Activated T-helper 2 cell treated with anti-CD3 and anti-CD28 coated beads, Interferon-gamma antibody, Interleukin-2, Interleukin-4, amounts not matched to agents 10 μg/mL and 5 μg/mL and 100 μg/mL, durations not matched to agents 14 hours and 24 hours and 36 hours (primary cell): ENCODE measurements at regions not wholly inside any gene's neighbourhood (a gene's known extent, or its start where the extent isn't known, plus 50 kb on each side); places are given as distances from the start of the nearest gene placed in this dataset.

ENCODE experiments used
- DNase-seq: peaks from one replicate; pipeline ENCODE4 v3.0.0; 2021; ENCODE audit warnings: low spot score
- H3K27ac Mint-ChIP-seq: one replicate; pipeline ENCODE4 v1.8.0; 2021; ENCODE audit warnings: mixed read lengths
- H3K27me3 Mint-ChIP-seq: one replicate; pipeline ENCODE4 v1.8.0; 2021; ENCODE audit warnings: low read depth, mixed read lengths
- H3K36me3 Mint-ChIP-seq: one replicate; pipeline ENCODE4 v1.8.0; 2021; ENCODE audit warnings: low read depth, mixed read lengths
- H3K4me1 Mint-ChIP-seq: one replicate; pipeline ENCODE4 v1.8.0; 2021; ENCODE audit warnings: low read depth, mixed read lengths
- H3K4me3 Mint-ChIP-seq: one replicate; pipeline ENCODE4 v1.8.0; 2021; ENCODE audit warnings: low read depth, mild to moderate bottlenecking, moderate library complexity, mixed read lengths
- H3K9me3 Mint-ChIP-seq: one replicate; pipeline ENCODE4 v1.8.0; 2021; ENCODE audit warnings: mixed read lengths
- intact Hi-C: fragments of 100-400 bp; cut with micrococcal nuclease; formaldehyde crosslinking; loops from one replicate; pipeline ENCODE4 v1.15.1; 2023

DNA sequence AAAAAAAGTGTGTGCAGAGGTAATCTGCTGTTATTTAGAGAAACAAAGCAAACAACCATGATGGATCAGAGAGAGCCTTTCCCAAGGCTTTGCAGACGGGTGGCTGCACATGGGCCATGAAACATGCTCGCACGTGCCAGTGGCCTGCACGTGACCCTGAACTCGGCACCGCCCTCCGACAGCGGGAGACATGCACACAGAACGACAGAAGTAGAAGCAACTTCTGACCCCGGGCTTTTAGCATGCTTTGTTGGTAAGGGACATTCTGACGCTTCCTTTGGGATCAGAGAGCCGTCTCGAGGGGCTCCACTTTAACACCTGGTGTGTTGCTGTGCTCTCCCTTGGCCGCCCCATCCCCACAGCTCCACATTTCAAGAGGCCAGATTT is 112.5 kb downstream of the KCNF1 start:
- no peak overlapping the region for H3K4me3 Mint-ChIP-seq
- intact Hi-C loops, result no loop called here
- H3K27me3 Mint-ChIP-seq, result no peaks in the 10 kb centered on the region

GRCh38 chr2:11024687-11025086 is 113.0 kb downstream of the KCNF1 start:
- H3K4me3 Mint-ChIP-seq, result no peak overlapping the region
- H3K27me3 Mint-ChIP-seq, result no peaks in the 10 kb centered on the region
- H3K36me3 Mint-ChIP-seq, result no peaks in the 10 kb centered on the region
- no peaks in the 10 kb centered on the region for H3K9me3 Mint-ChIP-seq
- DNase-seq, result no peak
- no peak overlapping the region for H3K27ac Mint-ChIP-seq
- intact Hi-C loops, result no loop called here
- H3K4me1 Mint-ChIP-seq, result no peaks in the 10 kb centered on the region

More for the DNA sequence above, 112.5 kb downstream of the KCNF1 start:
- Mint-ChIP-seq H3K27ac (no peak overlapping the region), H3K36me3 (no peaks in the 10 kb centered on the region), H3K9me3 (no peaks in the 10 kb centered on the region), H3K4me1 (no peaks in the 10 kb centered on the region)
- no peak for DNase-seq

- Mint-ChIP-seq H3K9me3 (no peaks in the 10 kb centered on the region), H3K36me3 (no peaks in the 10 kb centered on the region), H3K4me1 (no peaks in the 10 kb centered on the region), H3K4me3 (no peak overlapping the region), H3K27ac (no peak overlapping the region), H3K27me3 (peaks cover 2% of the 10 kb centered on the region)
- intact Hi-C loops, result no loop called here
- DNase-seq, result no peak
Observed at GRCh38 chr2:11026286-11026921, 114.7 kb downstream of the KCNF1 start.

GRCh38 chr2:11027195-11027594 is 115.5 kb downstream of the KCNF1 start:
- H3K4me1 Mint-ChIP-seq, result no peaks in the 10 kb centered on the region
- H3K4me3 Mint-ChIP-seq, result no peak overlapping the region
- H3K36me3 Mint-ChIP-seq, result no peaks in the 10 kb centered on the region
- intact Hi-C loops, result no loop called here
- no peak overlapping the region for H3K27ac Mint-ChIP-seq
- DNase-seq, result no peak
- H3K27me3 Mint-ChIP-seq, result peaks cover 2% of the 10 kb centered on the region
- no peaks in the 10 kb centered on the region for H3K9me3 Mint-ChIP-seq

- Mint-ChIP-seq H3K27me3 (peaks cover 5% of the 10 kb centered on the region), H3K9me3 (no peaks in the 10 kb centered on the region), H3K4me3 (no peak overlapping the region), H3K27ac (no peak overlapping the region), H3K4me1 (no peaks in the 10 kb centered on the region), H3K36me3 (no peaks in the 10 kb centered on the region)
- DNase-seq, result no peak
- intact Hi-C loops, result no loop called here
Observed at GRCh38 chr2:11028407-11028916, 116.7 kb downstream of the KCNF1 start.

GRCh38 chr2:11029136-11029535 is 117.4 kb downstream of the KCNF1 start:
- Mint-ChIP-seq H3K36me3 (no peaks in the 10 kb centered on the region), H3K27ac (no peak overlapping the region), H3K27me3 (peaks cover 5% of the 10 kb centered on the region), H3K4me1 (no peaks in the 10 kb centered on the region), H3K4me3 (no peak overlapping the region), H3K9me3 (no peaks in the 10 kb centered on the region)
- DNase-seq, result no peak
- intact Hi-C loops, result no loop called here

DNA sequence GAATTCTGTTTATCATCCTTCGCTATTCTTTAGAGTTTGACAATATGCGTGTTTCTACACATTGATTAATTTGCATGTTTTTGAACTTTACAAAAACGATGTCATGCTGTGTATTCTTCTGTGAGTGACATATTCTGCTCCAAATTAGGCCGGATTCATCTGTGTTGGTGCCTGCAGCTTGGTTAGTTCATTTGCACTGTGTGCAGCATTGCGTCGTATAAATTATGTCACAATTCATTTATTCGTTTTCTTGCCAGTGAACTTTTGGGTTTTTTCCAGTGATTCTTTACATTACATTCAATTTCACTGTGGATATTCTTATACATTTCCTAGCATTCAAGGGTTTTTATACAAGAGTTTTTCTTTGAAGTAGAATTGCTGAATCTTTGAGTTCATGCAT is 118.3 kb downstream of the KCNF1 start:
- intact Hi-C loops, result no loop called here
- no peaks in the 10 kb centered on the region for H3K36me3 Mint-ChIP-seq
- DNase-seq, result no peak
- H3K4me1 Mint-ChIP-seq, result no peaks in the 10 kb centered on the region
- peaks cover 5% of the 10 kb centered on the region for H3K27me3 Mint-ChIP-seq
- no peak overlapping the region for H3K4me3 Mint-ChIP-seq
- H3K27ac Mint-ChIP-seq, result no peak overlapping the region
- H3K9me3 Mint-ChIP-seq, result no peaks in the 10 kb centered on the region

DNA sequence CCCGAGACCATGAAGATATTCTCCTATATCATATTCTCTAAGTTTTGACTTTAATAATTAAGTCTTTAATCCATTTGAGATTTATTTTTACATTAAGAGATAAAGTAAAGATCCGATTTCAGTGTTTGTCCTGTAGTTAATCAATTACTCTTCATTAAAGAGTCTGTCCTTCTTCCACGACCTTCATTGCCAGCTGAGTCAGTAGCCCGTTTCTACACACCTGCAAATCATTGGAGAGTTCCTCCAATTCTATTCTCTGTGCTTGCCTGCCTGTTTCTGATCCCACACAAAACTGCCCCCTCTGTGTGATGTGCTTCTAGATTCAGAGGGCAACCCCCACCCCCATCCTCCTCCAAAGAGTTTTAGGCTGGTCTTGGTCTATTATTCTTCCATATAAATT is 119.2 kb downstream of the KCNF1 start:
- H3K36me3 Mint-ChIP-seq, result no peaks in the 10 kb centered on the region
- no peaks in the 10 kb centered on the region for H3K9me3 Mint-ChIP-seq
- no peak for DNase-seq
- H3K4me3 Mint-ChIP-seq, result no peak overlapping the region
- H3K4me1 Mint-ChIP-seq, result no peaks in the 10 kb centered on the region
- peaks cover 5% of the 10 kb centered on the region for H3K27me3 Mint-ChIP-seq
- H3K27ac Mint-ChIP-seq, result no peak overlapping the region
- intact Hi-C loops, result no loop called here

DNA sequence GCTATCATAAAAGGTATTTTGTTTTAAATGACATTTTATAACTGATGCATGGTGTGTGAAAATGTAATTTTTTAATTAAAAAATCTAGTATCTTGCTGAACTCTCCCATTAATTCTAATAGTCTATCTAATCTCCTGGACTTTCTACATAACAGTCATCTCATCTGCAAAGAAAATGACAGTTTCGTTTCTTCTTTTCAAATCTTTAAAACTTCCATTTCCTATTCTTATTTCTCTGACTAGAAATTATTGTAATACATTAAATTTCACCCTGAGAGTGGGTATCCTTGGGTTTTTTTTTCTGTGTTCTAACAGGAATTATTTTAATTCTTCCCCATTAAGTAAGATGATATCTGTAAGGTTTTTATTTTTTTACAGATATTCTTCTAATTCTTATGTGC is 120.1 kb downstream of the KCNF1 start:
- no peak for DNase-seq
- no peak overlapping the region for H3K4me3 Mint-ChIP-seq

DNA sequence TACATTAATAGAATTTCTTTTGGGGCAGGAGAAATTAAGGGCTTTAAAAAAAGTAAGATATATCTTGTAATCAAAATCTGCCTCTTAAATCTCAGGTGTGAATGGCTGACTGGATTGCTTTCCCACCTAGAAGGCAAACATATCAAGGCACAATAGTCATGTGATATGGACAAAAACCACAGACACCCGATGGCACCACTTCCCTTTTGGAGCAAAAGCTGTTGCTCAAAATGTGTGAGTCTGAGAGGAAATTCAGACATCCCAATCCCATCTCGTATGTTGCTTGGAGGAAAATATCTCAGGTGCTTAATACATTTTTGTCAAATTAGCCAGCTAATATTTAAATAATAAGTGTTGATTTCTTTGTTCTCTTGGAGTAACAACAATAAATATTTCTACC is 120.7 kb downstream of the KCNF1 start:
- DNase-seq, result no peak
- Mint-ChIP-seq H3K27ac (no peak overlapping the region), H3K4me1 (no peaks in the 10 kb centered on the region), H3K36me3 (no peaks in the 10 kb centered on the region), H3K9me3 (peaks cover 6% of the 10 kb centered on the region), H3K27me3 (peaks cover 9% of the 10 kb centered on the region), H3K4me3 (no peak overlapping the region)
- intact Hi-C loops, result no loop called here

More for the DNA sequence above, 120.1 kb downstream of the KCNF1 start:
- intact Hi-C loops, result no loop called here
- Mint-ChIP-seq H3K36me3 (no peaks in the 10 kb centered on the region), H3K27me3 (peaks cover 5% of the 10 kb centered on the region), H3K27ac (no peak overlapping the region), H3K4me1 (no peaks in the 10 kb centered on the region), H3K9me3 (peaks cover 2% of the 10 kb centered on the region)

DNA sequence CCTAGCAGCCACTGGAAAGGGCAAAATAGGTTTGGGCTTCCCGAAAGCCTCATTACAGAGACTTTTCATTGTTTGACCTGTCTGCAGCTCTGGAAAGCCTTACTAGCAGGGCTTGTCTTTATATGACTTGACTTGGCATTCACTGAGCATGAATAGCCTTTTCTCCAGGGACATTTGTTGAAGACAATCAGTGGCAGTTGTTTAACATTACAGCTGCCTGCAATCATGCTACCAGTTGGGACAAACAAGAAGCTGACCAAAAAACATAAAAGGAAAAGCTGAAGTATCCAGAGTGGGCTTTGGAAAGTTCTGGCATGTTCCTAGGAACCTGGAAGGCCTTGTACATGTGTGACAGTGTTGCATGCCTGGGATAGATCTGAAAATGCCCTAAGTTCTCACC is 121.4 kb downstream of the KCNF1 start:
- Mint-ChIP-seq H3K27me3 (peaks cover 12% of the 10 kb centered on the region), H3K9me3 (peaks cover 9% of the 10 kb centered on the region), H3K4me1 (no peaks in the 10 kb centered on the region), H3K27ac (no peak overlapping the region), H3K36me3 (no peaks in the 10 kb centered on the region), H3K4me3 (no peak overlapping the region)
- no peak for DNase-seq
- intact Hi-C loops, result no loop called here

DNA sequence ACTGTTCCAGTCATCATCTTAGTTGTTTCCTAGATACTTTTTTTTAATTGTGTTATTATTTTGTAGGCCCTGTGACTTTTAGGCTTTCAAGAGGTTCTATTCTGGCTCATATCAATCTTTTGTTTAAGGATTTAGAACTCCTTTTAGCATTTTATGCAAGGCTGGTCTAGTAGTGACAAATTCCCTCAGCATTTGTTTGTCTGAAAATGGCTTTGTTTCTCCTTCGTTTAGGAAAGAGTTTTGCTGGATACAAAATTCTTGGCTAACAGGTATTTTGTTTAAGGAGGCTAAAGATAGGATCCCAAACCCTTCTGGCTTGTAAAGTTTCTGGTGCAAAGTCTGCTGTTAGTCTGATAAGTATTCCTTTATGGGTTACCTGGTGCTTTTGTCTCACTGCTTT is 116.6 kb upstream of the SLC66A3 start:
- no peaks in the 10 kb centered on the region for H3K36me3 Mint-ChIP-seq
- H3K4me3 Mint-ChIP-seq, result no peak overlapping the region
- peaks cover 21% of the 10 kb centered on the region for H3K9me3 Mint-ChIP-seq
- peaks cover 7% of the 10 kb centered on the region for H3K27me3 Mint-ChIP-seq
- H3K27ac Mint-ChIP-seq, result no peak overlapping the region
- no peak for DNase-seq
- intact Hi-C loops, result no loop called here
- no peaks in the 10 kb centered on the region for H3K4me1 Mint-ChIP-seq

- DNase-seq, result no peak
- Mint-ChIP-seq H3K4me3 (no peak overlapping the region), H3K9me3 (peaks cover 21% of the 10 kb centered on the region), H3K4me1 (no peaks in the 10 kb centered on the region), H3K27me3 (peaks cover 8% of the 10 kb centered on the region), H3K36me3 (no peaks in the 10 kb centered on the region), H3K27ac (no peak overlapping the region)
- intact Hi-C loops, result no loop called here
Observed at GRCh38 chr2:11040992-11041391, 114.3 kb upstream of the SLC66A3 start.

DNA sequence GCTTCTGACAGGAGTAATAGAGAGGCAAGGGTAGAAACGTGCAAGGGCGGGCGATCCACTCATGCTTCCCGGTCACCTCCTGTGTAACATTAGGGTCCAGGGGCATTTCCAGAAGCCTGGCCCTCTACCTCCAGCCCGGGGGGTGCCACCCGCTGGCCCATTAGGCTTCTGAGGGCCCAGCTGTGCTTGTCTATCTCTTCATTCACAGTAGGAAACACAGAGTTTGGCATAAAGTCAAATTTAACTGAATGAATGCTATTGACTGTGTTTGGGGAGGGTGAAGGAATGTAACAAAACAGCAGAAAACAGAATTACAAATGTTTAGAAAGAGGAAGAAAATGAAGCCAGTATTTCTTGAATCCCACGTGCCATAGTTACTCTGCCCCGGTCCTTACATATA is 112.4 kb upstream of the SLC66A3 start:
- Mint-ChIP-seq H3K4me3 (no peak overlapping the region), H3K9me3 (peaks cover 14% of the 10 kb centered on the region), H3K4me1 (no peaks in the 10 kb centered on the region), H3K36me3 (no peaks in the 10 kb centered on the region), H3K27me3 (peaks cover 3% of the 10 kb centered on the region), H3K27ac (no peak overlapping the region)
- intact Hi-C loops, result no loop called here
- no peak for DNase-seq
